Brain microvascular endothelial cell (primary cell): ENCODE measurements at regions not wholly inside any gene's neighbourhood (a gene's known extent, or its start where the extent isn't known, plus 50 kb on each side); places are given as distances from the start of the nearest gene placed in this dataset.
"Not testable (repeated sequence)": the region's sequence is repeated elsewhere in the genome, so short reads cannot be mapped to it uniquely, and the experiment has no call there.

ENCODE experiments used
- DNase-seq: peaks from one replicate; pipeline ENCODE4 v3.0.0-alpha.2; 2020
- H3K27ac ChIP-seq: fragments of 250-450 bp; sonication (Bioruptor Pico); 2 replicates; pipeline ENCODE4 v1.5.1; 2020; ENCODE audit warnings: mild to moderate bottlenecking, moderate library complexity
- H3K27me3 ChIP-seq: fragments of 250-450 bp; sonication (Bioruptor Pico); replicated peaks from 2 replicates; pipeline ENCODE4 v1.5.1; 2020; ENCODE audit warnings: mild to moderate bottlenecking
- H3K36me3 ChIP-seq: fragments of 250-450 bp; sonication (Bioruptor Pico); replicated peaks from 2 replicates; pipeline ENCODE4 v1.5.1; 2020; ENCODE audit warnings: mild to moderate bottlenecking
- H3K4me3 ChIP-seq: 2 replicates; pipeline ENCODE4 v1.5.1; 2011; ENCODE audit warnings: low read depth, mild to moderate bottlenecking, control low read depth, low read length, moderate library complexity
- in situ Hi-C: cut with HindIII; loops from 2 replicates; pipeline ENCODE4 v1.10.0; 2017; ENCODE audit warnings: low sequenced_read_pairs, low pct_ligation_motif_present
- TF ChIP-seq, protein P1 (sequence below): IDR thresholded peaks from 2 replicates; pipeline ENCODE4 v1.5.1; 2011; ENCODE audit warnings: low read depth, mild to moderate bottlenecking, moderate library complexity, low read length, control low read depth, inconsistent platforms; ENCODE audit errors: missing control alignments

DNA sequence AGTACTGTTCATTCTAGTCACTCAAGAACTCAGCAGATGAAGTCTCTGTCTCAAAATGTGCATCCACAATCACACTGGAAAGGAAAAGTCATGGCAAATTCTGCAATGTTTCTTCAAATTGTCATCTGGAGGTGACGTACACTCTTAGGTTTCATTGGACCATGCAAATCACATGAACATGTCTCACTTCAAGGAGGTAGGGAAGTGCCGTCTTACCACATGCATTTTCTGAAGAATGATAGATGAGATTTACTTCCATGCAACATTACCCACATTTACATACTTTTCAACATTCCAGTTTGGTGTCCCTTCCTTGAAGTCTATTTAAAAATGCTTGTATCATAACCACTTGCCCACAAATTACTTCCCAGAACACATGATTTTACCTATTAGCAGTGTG is 107.9 kb upstream of the SATB1 start:
- no peak overlapping the region for H3K4me3 ChIP-seq
- no peaks in the 10 kb centered on the region for H3K27me3 ChIP-seq
- TF ChIP-seq, protein P1, sequence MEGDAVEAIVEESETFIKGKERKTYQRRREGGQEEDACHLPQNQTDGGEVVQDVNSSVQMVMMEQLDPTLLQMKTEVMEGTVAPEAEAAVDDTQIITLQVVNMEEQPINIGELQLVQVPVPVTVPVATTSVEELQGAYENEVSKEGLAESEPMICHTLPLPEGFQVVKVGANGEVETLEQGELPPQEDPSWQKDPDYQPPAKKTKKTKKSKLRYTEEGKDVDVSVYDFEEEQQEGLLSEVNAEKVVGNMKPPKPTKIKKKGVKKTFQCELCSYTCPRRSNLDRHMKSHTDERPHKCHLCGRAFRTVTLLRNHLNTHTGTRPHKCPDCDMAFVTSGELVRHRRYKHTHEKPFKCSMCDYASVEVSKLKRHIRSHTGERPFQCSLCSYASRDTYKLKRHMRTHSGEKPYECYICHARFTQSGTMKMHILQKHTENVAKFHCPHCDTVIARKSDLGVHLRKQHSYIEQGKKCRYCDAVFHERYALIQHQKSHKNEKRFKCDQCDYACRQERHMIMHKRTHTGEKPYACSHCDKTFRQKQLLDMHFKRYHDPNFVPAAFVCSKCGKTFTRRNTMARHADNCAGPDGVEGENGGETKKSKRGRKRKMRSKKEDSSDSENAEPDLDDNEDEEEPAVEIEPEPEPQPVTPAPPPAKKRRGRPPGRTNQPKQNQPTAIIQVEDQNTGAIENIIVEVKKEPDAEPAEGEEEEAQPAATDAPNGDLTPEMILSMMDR: no peak
- DNase-seq: no peak
- in situ Hi-C loops: no loop called here
- no peak overlapping the region for H3K27ac ChIP-seq
- H3K36me3 ChIP-seq: no peaks in the 10 kb centered on the region

- Histone ChIP-seq H3K4me3 (no peak overlapping the region), H3K36me3 (no peaks in the 10 kb centered on the region), H3K27ac (no peak overlapping the region), H3K27me3 (no peaks in the 10 kb centered on the region)
- TF ChIP-seq, protein P1: no peak
- in situ Hi-C loops: no loop called here
- no peak for DNase-seq
Observed at GRCh38 chr3:18531662-18532061, 106.5 kb upstream of the SATB1 start.

DNA sequence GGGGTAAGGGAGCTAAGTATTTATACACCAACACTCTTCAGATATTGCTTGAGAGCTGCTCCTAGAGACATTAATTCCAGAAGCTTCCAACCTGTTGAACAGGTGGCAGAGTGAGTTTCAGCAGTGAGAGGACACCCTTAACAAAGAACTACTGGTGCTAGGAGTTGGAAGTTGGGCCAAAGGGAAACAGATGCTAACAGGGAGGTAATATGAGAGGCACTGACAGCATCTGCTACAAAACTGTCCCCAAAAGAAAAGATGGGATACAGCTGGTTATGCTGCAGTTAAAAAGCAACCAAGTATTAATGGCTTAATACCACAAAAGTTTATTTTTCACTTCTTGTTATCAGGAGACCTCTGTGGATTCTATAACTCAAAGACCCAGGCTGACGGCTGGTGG is 104.5 kb upstream of the SATB1 start:
- no peak overlapping the region for H3K4me3 ChIP-seq
- H3K27me3 ChIP-seq: no peaks in the 10 kb centered on the region
- H3K27ac ChIP-seq: no peak overlapping the region
- no peak for DNase-seq
- in situ Hi-C loops: no loop called here
- no peaks in the 10 kb centered on the region for H3K36me3 ChIP-seq
- TF ChIP-seq, protein P1: no peak

DNA sequence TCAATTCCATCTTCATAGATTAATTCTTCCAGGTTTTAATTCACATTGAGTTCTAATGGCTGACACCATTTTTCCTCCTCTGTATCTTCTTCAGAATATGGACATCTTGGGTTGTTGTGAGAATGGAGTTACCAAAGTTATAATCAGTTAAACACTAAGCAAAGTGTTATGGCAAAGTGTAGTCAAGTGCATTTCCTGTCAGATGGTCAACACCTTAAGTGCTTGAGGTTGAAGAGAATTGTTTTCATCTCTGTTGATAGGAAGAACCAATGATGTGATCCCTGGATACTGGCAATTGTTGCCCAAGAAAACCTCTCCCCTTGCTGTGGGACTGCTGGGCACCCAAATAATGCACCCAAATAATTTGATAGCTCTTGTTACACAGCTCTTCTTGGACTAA is 102.6 kb upstream of the SATB1 start:
- in situ Hi-C loops: no loop called here
- no peak for DNase-seq

DNA sequence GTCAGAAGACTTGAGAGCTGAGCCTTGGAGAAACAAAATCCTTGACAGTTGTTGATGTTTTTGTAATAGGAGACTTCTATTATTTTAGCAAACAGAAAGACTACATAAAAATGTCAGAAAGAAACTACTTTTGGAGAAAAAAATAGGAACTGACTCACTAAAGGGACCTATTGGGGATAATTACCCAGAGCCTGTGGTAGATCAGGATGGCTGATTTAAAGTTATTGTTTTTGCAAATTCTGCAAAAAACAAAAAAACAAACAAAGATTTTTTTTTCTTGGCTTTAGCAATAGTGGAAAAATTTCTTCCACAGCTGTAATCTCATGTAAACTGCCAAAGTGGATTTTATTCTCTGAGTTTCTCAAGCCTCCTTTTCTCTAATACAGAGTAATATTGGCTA is 101.5 kb upstream of the SATB1 start:
- no peaks in the 10 kb centered on the region for H3K27me3 ChIP-seq

More for the DNA sequence above, 102.6 kb upstream of the SATB1 start:
- Histone ChIP-seq H3K27me3 (no peaks in the 10 kb centered on the region), H3K27ac (no peak overlapping the region), H3K4me3 (no peak overlapping the region), H3K36me3 (no peaks in the 10 kb centered on the region)
- TF ChIP-seq, protein P1: no peak

GRCh38 chr3:18516170-18516569 is 91.0 kb upstream of the SATB1 start:
- H3K27me3 ChIP-seq, in situ Hi-C loops, H3K36me3 ChIP-seq, H3K4me3 ChIP-seq, DNase-seq, H3K27ac ChIP-seq: not testable (repeated sequence)

More for the DNA sequence above, 101.5 kb upstream of the SATB1 start:
- Histone ChIP-seq H3K4me3 (no peak overlapping the region), H3K27ac (no peak overlapping the region), H3K36me3 (no peaks in the 10 kb centered on the region)
- TF ChIP-seq, protein P1: no peak
- DNase-seq: no peak
- in situ Hi-C loops: no loop called here
